22Rv1 (cell line): ENCODE measurements at regions not wholly inside any gene's neighbourhood (a gene's known extent, or its start where the extent isn't known, plus 50 kb on each side); places are given as distances from the start of the nearest gene placed in this dataset.

ENCODE experiments used
- CTCF ChIP-seq: fragments of 450-650 bp; IDR thresholded peaks from 2 replicates; pipeline ENCODE4 v1.5.1; 2017; ENCODE audit warnings: mild to moderate bottlenecking
- ZFX ChIP-seq: fragments of 450-650 bp; IDR thresholded peaks from 2 replicates; pipeline ENCODE4 v1.6.1; 2017; ENCODE audit warnings: antibody characterized with exemption, borderline replicate concordance

- no peak for TF ChIP-seq CTCF
- TF ChIP-seq ZFX = no peak
These were observed 174.6 kb downstream of the CHRM3 start for GRCh38 chr1:239560921-239561320.
